ENCODE measurements at regions not wholly inside any gene's neighbourhood (a gene's known extent, or its start where the extent isn't known, plus 50 kb on each side); places are given as distances from the start of the nearest gene placed in this dataset.
A peak's percentile ranks its signal among the peaks of the same experiment; 100 is the strongest.

DNA sequence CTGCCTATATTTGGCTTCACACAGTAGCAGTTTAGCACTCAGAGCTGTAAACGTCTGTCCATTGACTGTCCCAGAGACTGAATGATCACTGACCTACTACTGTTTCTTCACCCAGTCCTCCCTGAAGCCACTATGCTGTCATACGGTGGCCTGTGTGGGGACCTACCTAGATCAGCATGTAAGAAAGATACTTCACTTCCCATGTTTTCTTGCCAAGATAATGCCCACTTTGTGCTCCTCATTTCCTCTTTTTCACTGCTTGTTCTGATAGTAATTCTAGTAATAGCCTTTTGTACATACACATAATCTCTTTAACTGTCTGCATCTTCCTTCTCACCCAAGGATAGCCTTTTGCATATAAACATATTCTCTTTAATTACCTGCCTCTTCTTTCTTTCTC is 109.9 kb upstream of the TIAM2 start:
- no peak for DNase-seq (ENCODE audit: low spot score)

DNA sequence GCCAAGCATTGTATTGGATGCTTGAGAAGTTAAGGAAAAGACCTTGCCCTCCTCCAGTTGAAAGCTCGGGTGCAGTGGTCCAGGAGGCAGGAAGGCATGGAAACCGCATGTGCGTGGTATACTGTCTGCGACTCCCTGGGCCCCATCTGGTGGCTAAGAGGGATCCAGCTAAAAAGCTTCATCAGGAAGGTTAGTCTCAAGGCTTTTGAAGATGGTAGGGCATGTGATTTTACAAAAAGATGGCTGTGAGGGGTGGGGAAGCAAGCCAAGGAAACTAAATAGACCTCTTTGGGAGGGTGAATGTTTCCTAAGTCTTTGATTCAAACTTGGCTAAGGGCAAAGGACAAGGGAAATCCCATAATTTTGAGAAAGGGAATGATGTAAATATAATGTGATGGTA is 109.1 kb upstream of the TIAM2 start:
- DNase-seq (ENCODE audit: low spot score), result no peak

DNA sequence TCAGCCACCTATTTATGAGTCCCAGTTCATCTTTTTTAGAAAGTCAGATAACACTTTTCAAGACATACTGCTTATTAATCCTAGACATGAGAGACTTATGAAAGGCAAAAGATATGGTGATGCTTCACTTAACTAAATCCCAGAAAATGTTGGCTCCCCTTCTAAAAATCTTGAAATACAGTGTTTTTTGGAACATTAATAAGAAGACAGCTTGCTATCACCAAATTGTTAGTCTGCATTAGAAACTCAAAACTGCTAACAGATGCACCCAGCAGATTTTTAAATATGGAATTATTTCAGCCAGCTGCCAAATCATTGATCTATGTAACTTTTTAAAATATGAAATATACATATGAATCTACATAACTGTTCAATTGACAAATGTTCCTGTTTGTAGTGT is 108.6 kb upstream of the TIAM2 start:
- no peak for DNase-seq (ENCODE audit: low spot score)

DNA sequence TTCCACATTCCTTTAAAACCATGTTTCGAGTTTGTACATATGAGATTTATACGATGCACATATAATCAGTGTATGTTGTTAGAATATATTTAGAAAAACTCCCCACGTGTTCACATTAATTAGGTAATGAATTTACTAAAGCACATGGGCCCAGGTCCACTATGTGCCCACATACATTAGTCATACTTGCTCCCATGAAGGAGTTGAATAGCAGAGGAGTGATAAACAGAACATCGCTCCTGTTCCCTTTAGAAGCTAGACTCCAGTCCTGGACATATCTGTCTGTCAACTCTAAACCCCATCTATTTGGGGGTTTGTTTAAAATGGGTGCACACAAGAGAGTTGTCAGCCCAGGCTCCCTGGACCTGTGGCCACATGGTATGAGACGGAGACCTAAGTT is 108.1 kb upstream of the TIAM2 start:
- no peak for DNase-seq (ENCODE audit: low spot score)

DNA sequence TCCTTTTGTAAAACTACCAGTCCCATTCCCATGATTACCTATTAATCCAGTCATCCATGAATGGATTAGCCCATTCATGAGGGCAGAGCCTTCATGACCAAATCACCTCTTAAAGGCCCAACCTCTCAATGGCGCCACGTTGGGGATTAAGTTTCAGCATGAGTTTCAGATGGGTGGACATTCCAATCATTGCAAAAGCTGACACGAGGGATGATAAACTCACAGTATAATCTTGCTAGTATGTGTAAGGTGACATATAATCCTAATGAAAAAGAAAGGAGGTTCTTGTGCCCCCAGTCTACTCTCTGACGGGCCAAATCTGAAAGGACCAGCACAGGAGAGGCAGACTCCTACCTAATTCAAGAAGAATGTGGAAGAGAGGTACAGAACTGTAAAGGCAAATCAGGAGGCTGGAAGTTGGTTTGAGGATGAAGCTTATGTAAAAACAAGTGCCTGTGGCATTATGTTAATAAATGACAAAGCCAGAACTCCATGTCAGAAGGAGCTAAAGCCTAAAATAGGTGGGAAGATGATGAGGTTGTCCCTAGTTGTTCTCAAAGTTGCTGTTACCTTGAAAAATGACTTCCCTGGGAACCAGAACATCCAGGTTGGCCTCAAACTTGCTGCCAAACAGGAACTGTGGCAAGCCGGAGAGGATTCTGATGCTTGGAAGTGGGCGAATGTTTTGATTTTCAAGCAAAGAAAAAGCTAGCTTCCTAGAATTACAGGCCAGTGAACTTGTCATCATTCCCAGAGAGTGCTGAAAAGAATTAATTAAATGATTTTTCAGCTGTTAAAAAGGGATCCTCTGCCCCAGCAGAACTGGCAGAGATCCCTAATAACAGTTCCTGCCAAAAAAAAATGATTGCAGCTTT is 106.5 kb upstream of the TIAM2 start:
- DNase-seq (ENCODE audit: low spot score), result no peak

DNA sequence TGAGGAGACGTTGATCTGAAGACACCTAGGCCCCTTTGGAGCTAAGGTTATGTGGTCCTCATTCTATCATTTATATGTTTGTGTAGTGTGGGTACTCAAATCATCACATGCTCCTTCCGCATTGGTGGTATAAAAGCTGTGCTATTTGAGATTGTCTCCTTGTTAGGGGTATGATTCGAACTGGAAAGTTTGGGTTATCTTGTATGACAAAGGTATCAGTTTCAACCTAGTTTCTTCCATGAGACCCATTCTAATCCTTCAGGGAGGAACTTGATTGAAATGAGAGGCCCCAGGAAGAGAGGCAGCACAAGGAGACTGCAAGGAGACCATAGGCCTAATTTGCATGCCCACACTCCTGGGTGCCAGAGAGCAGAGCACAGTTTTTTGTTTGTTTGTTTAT is 104.2 kb upstream of the TIAM2 start:
- DNase-seq (ENCODE audit: low spot score), result no peak

DNA sequence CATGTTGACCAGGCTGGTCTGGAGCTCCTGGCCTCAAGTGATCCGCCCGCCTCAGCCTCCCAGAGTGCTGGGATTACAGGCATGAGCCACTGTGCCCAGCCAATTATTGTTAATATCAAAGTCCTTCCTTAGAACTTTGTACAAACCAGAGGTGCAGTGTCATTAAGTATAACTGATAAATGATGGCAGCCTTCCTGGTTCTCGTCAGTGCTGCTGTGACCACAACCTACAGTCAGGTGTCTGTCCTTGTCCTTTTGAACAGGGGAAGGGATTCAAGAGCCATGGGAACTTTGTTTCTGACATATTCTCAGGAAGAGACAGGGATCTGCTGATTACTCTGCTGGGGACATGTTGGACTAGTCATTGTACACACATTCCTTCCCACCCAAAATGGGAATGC is 103.2 kb upstream of the TIAM2 start:
- DNase-seq (ENCODE audit: low spot score), result peak; percentile 31

DNA sequence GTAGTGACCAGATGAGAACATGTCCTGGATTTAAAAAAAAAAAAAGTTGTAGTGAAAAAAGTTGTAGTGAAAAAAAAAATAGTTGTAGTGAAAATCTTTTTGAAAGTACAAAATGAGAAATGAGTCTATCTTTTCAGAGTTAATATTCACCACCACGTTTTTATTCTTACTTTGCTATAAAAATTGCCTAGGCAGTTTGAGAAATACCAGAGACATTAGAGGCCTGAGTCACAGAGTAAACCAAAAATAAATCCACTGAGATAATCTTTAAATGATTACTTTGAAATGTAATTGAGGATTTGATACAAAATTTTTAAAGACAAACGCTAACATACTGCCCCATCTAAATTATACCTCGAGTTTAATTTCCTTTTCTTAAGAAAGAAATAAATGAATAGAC is 101.2 kb upstream of the TIAM2 start:
- DNase-seq (ENCODE audit: low spot score), result no peak

DNA sequence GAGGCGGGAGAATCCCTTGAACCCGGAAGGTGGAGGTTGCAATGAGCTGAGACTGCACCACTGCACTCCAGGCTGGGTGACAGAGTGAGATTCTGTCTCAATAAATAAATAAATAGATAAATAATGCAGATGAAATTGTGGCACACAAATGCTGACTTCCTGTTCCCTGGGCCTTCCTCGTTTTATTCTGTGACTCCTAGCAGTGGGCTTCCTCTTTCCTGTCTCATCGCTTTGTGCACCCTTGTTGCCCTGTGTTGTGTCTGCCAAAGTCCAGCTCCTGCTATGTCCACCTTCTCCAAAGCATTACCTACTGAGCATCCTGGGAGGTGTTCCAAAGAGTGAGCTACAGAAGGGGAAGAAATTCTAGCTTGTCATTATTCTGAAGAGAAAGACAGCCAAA is 100.2 kb upstream of the TIAM2 start:
- no peak for DNase-seq (ENCODE audit: low spot score)

DNA sequence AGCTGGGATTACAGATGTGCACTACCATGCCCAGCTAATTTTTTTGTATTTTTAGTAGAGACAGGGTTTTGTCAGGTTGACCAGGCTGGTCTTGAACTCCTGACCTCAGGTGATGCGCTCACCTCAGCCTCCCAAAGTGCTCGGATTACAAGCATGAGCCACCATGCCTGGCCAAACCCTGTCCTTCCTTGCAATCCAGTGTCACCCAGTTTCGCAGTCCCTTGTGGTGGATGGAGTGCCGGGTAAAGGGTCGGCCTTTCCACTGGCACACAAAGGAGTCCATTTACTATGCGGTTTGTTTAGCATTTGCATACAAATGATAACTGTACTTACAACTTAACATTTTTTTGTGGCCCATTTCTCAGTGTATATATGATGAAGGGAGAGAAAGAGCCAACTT is 99.3 kb upstream of the TIAM2 start:
- no peak for DNase-seq (ENCODE audit: low spot score)

DNA sequence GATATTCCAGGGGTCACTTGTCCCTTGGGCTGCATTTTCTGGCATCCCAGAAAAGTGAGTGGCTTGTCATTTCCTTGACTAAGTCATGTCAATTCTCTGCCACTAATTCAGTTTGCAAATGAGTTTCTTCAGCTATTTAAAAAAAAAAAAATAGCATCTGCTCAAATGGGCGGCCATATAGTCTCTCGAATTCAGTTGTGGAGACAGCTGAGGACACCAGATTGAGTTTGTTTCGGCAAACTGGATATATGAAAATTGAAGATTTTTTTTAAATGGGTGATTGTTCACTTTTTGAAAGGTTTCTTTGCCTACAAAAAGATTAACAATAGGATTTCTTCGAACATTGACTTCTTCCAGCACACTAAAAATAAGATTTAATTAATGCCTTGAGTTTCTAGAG is 96.3 kb upstream of the TIAM2 start:
- DNase-seq (ENCODE audit: low spot score), result no peak

DNA sequence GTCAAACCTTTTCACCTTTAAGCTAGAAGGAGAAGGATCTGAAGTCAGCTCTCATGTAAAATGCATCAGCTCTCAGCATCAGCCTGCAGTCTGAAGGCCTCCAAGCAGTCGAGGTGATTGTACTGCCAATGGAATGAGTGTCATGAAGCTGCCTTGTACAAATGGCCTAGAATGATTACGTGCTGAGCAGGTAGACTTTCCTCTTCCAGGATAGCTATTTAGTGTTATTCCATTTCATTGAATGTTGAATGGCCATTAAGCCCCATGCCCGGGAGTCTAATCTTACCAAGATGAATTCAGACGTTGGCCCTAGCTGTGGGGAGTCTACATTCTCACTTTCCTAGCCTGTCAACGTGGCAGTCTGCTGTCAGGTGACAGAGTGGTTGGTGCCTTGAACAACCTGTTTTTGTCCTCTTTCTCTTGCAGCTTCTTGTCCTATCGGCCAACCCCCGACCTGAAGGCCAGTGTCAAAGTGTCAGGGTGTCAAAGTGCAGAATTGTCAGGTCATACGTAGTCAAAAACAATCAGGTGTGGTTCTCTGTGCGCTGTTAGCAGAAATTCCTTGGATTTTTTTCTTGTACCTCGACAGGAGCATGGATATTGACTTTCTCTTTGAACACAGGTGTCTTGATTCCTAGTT is 95.2 kb upstream of the TIAM2 start:
- no peak for DNase-seq (ENCODE audit: low spot score)

DNA sequence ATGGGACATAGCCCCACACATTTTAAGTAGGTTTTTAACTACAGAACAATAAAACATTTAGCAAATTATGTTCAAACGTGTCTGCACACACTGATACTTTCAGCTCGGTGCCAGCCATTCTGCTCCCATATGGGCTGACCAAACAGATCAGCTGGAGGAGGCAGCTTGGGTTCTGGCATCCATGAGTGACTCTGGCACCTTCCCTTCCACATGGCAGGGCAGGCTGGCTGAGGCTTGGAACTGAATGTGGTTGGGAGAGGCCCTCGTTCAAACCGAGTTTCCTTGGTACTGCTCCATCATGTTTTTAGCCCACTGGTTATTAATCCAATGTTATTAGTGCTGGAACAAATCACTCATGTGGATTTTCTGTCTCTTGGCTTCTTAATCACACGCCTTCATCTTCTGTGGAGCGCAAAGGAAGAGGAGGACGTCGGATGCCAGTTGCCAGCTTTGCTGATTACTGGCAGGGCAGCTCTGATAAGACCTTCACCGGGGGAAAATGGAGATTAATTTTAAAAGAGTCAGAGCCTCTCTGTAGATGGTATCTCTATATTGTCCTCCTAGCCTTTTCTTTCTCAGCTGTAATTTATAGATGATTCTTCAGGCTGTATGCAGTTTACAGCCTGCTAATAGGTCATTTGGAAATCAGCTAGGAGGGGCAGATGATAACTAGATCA is 93.1 kb upstream of the TIAM2 start:
- DNase-seq (ENCODE audit: low spot score), result no peak

DNA sequence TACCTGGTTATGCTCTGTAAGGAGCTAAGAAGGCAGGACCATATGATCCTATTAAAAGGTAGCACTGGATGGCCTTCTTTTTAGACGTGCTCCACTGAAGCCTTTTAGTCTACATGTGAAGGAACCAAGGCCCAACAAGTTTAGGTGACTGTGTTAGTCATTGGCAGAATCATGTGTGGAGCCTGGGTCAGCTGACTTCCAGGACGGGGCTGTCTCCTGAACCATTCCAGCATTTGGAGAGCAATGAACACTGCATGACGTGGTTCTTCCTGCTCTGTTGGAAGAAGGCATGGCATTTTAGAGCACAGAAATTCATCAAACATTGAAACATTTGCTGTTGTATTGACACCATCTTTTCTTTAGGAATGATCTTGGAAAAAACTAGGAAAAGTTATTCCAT is 87.8 kb upstream of the TIAM2 start:
- DNase-seq (ENCODE audit: low spot score), result no peak

DNA sequence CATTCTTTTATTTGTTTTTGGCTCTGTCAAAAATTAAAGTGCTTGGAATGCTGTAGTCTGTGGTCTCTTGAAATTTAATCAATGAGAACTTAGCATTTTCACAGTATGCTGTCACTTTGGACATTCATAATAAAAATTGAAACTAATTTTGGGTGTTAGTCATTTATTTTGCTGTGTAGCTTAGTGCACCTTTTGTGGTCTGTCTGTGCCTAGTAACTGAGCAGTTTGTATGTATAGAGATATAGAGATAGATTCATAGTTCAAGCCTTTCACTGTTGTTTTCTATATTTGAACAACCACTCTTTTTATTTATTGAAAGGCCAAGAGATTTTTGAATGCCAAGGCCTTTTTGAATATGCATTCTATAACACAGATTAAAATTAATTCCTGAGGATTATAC is 86.4 kb upstream of the TIAM2 start:
- no peak for DNase-seq (ENCODE audit: low spot score)

DNA sequence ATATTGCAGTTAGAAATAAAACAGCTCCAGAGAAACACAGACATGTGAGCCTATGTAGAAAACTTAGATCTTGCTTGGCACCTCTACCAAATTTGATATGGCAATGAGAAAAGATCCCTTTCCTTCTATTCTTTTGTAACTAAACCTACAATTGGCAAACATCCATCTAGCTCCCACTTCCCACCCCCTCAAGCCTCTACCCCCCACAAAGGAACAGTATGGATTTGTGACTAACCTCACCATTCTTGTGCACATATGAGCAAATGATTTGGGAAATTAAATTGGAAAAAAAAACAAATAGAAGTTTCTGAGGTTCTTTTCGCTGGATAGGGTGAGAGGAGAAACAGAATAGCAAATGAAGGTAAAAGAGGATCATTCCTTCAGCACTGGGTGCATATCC is 85.8 kb upstream of the TIAM2 start:
- no peak for DNase-seq (ENCODE audit: low spot score)

DNA sequence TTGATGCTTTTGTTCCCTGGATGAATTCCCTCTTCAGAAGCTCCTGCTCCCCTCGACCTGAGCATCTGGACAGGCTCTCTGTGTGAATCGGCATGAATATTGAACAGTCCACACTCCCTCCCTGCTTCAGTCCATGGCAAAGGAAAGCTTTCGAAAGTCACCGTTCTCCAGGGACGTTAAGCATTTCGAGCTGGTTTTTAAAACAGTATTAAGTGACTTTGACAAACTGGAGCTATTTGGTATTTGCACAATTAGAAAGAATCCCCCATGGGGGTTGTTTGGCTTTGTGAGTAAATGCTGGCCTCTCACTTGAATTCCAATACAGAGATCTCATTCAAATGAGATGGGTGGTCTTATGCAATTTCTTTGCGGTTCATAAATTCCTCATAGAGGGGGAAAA is 85.3 kb upstream of the TIAM2 start:
- DNase-seq (ENCODE audit: low spot score), result no peak

DNA sequence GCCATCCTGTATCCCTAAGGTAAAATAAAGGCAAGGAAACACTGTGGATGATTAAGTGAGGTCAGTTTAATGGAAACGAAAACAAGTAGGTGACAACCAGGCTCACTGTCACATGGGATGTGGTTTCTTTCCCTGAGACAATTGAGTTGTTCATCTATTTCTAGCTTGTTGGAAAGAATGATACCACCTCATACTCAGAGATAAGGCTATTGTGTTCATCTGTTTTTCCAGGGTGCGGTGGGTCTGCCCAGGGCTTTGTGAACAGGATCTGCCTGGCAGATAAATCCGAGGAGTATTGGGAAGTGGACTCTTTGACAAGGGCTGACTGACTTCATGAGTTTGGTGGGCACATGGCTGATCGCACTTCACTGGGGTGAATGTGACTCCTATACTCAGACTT is 80.8 kb upstream of the TIAM2 start:
- DNase-seq (ENCODE audit: low spot score), result no peak

DNA sequence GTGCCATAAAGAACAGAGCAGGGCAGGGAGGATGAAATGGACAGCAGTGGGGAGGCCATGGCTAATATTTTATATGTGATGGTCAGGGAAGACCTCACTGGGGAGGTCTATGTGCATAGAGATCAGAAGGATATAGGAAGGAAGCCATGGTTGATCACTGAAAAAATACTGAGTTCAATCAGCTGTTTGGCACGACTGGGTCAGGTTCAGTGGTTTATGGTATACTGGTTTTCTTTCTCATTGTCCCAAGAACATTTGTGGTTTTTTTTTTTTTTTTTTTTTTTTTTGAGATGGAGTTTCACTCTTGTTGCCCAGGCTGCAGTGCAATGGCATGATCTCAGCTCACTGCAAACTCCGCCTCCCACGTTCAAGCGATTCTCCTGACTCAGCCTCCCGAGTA is 78.3 kb upstream of the TIAM2 start:
- no peak for DNase-seq (ENCODE audit: low spot score)

DNA sequence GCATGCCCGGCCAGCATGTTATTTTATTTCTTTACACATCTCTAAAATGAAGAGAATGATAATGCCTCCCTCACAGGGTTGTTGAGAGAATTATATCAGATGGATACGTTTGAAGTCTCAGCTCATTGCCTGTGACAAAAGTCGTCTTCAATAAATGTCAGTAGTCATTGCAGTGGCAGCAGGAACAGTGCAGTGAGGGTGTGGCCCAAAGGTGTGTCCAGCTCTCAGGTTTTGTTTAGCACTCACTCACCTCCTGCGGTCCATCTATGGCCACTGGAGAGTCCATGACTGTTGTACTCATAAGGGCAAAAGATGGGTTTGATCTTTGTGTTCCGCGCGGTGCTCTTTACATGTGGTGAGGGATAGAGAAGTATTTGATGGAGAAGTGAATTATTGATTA is 77.2 kb upstream of the TIAM2 start:
- DNase-seq (ENCODE audit: low spot score), result no peak

DNA sequence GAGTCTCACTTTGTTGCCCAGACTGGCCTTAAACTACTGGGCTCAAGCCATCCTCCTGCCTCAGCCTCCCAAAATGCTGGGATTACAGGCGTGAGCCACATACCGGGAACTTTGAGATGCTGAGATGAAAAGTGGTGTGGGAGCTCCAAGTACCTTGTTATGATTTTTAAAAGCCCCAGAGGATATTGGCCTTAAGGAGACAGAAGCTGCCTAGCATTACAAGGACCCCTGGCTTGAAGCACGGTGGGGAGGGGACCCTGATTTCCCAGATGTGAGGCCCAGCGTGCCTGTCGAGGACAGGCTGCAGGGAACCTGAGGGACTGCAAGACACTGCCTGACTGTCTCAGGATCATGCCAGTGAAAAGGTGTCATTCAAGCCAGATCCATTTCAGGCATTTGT is 75.3 kb upstream of the TIAM2 start:
- no peak for DNase-seq (ENCODE audit: low spot score)

DNA sequence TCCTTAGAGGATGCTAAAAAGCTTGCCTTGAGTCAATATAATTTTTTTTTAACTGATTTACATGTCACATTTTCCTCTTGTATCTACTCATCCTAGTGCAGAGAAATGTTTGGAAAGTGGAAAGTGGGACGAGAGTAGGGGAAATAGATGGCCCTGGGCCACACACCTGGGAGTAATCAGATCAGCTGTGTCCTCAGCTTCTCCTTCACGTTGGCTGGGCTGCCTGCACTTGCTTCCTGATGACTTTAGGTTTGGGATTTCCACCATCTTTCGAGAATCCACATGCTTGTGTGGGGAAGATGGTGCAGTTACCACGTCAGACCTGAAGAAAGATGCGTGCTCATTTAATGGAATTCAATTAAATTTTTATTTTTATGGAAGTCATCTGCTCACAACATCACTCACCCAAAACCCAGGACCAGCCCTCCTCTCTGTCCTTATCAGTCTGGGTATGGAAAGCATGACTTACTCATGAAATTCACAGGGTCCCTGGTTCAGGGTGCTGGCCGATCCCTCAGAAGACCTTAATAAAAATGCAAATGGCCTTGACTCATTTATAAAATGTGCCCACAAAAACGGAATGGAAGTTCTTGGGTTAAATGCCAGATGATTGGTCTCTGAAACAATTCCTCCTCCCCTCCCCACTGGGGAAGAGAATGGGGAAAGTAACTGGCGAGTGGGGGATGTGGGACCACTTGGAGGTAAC is 74.5 kb upstream of the TIAM2 start:
- no peak for DNase-seq (ENCODE audit: low spot score)
